ENCODE measurements at regions not wholly inside any gene's neighbourhood (a gene's known extent, or its start where the extent isn't known, plus 50 kb on each side); places are given as distances from the start of the nearest gene placed in this dataset.
"Not testable (repeated sequence)": the region's sequence is repeated elsewhere in the genome, so short reads cannot be mapped to it uniquely, and the experiment has no call there.

DNA sequence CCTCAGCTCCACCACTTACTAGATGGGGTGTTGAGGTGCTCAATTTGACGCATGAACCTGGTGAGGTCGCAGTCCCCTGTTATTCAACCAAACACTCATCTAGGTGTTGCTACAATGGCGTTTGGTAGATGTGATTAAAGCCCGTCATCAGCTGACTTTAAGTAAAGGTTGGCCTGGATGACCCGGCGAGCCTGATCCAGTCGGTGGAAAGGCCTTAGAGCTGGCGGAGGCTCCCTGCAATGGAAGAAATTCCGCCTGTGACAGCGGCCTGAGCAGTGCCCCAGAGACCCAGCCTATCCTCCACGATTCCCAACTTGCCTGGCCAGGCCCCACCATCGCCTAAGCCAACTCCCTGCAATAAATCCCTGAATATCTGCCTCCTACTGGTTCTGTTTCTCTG is 171.4 kb downstream of the BMP7 start:
- no peak for DNase-seq (ENCODE audit: low spot score)
- peak; percentile 30 for FAIRE-seq

GRCh38 chr20:57095426-57095825 is 171.0 kb downstream of the BMP7 start:
- FAIRE-seq, result no peak

DNA sequence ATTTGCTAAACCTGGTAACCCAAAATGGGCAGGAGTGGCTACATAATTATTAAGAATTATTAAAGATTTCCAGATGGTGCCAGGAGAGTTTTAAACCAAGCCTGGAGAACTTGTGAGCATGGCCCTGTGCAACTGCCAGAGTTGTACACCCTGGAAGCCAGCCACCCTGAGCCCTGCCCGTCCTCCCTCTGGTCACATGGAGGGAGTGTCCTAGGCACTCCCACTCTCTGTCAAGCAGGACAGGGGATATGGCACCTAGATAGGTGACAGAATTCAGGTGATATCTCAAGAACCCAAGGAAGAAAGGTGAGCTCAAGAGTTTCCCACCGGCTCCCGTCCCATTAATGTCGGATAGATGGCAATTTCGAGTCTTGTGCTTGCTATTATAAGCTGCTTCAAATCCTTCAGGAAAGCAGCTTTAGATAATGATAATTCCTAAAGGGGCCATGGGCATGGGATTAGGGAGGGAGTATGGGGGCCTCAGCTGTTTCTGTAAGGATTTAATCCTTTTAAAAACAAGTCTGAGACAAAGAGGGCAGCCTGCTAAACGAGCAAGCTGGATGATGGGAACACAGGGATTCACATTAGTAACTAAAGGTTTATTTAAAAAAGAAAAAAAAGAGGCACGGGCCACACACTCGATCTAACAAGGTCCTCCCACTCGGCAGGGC is 169.1 kb downstream of the BMP7 start:
- DNase-seq (ENCODE audit: low spot score) (no peak), FAIRE-seq (no peak)

More at GRCh38 chr20:57095426-57095825, 171.0 kb downstream of the BMP7 start:
- no peak for DNase-seq (ENCODE audit: low spot score)

DNA sequence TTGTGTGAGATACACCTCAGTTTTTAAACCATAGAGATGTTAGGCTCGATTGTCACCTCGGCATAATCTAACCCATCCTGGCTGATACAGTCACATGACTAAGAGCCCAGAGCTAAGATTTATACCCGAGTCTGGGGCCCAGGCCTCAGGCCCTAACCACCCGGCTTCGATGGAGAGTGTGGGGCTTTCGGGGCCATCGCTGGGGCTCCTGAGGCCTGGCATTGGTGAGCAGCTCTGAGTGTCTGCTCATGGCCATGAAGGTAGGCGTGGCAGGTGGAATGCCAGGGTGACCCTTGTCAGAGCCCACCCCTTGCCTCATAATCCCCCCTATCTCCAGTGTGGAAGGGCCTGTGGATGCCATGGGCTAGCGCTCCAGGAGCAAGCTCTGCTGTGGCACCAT is 164.3 kb downstream of the BMP7 start:
- DNase-seq (ENCODE audit: low spot score) (no peak), FAIRE-seq (no peak)

DNA sequence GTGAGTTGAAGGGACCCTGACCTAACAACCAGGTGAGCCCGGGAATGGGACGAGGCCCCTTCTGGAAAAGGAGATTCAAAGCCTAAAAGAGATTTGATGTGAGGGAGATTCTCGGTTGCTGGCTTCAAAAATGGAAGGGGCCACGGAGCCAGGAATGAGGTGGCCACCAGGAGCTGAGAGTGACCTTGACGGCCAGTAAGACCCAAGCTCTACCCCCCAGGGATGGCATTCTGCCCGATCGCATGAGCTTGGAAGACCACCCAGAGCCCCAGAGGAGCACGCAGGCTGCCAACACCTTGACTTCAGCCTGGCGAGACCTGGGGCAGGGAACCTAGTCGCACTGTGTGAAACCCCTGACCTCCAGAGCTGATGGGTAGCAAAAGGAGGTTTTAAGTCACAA is 163.9 kb downstream of the BMP7 start:
- FAIRE-seq (no peak), DNase-seq (ENCODE audit: low spot score) (no peak)

DNA sequence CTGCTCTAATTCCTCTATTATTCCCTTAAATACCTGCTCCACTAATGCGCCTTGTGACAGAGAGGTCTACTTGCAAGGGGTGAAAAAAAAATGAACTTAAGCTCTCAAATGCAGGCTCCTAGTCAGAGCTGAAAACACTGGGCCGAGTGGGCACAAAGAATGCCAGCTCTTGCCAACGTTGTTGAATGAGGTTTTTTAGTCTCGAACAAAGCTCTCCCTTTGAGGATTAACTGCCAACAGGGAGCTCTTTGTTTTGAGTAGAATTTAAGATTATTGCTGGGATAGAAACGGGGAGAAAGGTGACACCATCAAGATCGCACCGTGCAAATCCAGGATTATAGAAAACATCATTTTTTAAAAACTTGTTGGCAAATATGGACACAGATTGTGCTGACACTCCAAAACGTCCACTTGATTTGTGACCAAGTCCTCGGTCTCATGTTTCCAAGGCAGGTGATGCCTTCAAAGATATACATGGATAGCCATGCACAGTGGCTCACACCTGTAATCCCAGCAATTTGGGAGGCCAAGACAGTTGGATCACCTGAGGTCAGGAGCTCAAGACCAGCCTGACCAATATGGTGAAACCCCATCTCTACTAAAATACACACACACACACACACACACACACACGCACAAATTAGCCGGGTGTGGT is 163.2 kb downstream of the BMP7 start:
- no peak for DNase-seq (ENCODE audit: low spot score)
- peak; percentile 53 for FAIRE-seq

- no peak for FAIRE-seq
- no peak for DNase-seq (ENCODE audit: low spot score)
Observed at GRCh38 chr20:57104113-57104512, 162.3 kb downstream of the BMP7 start.

GRCh38 chr20:57104651-57105204 is 161.7 kb downstream of the BMP7 start:
- no peak for FAIRE-seq
- no peak for DNase-seq (ENCODE audit: low spot score)

DNA sequence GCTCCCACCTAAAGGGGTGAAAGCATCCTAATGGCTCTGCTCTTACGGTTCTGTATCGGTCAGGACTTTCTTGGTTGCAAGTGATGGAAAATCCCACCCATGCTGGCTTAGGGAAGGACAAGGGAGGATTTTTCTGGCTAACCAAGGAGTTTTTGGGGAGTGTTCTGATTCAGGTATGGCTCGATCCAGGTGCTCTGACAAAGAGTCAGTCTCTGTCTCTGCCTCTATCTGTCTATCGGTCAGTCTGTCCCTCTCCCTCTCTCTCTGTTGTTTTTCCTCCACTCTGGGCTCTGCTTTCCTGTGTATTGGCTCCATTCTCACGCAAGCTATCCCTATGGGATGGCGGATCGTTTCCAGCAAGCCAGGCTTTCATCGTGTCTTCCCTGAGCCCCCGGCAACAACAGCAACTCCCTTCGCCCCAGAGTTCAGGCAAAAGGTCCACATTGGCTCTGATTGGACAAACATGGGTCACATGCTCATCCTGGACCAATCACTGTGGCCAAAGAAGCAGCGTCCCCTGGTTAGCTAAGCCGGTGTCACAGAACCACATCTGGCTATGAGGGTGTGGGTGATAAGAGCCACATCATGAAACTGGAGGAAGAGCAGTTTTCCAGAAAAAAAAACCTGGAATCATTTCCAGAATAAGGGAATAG is 160.3 kb downstream of the BMP7 start:
- FAIRE-seq (peak; percentile 48), DNase-seq (ENCODE audit: low spot score) (no peak)

GRCh38 chr20:57106692-57107091 is 159.7 kb downstream of the BMP7 start:
- FAIRE-seq, result no peak

GRCh38 chr20:57107208-57107607 is 159.2 kb downstream of the BMP7 start:
- DNase-seq (ENCODE audit: low spot score) (no peak), FAIRE-seq (peak; percentile 32)

More at GRCh38 chr20:57106692-57107091, 159.7 kb downstream of the BMP7 start:
- no peak for DNase-seq (ENCODE audit: low spot score)

GRCh38 chr20:57108218-57108617 is 158.2 kb downstream of the BMP7 start:
- FAIRE-seq, result no peak
- no peak for DNase-seq (ENCODE audit: low spot score)

DNA sequence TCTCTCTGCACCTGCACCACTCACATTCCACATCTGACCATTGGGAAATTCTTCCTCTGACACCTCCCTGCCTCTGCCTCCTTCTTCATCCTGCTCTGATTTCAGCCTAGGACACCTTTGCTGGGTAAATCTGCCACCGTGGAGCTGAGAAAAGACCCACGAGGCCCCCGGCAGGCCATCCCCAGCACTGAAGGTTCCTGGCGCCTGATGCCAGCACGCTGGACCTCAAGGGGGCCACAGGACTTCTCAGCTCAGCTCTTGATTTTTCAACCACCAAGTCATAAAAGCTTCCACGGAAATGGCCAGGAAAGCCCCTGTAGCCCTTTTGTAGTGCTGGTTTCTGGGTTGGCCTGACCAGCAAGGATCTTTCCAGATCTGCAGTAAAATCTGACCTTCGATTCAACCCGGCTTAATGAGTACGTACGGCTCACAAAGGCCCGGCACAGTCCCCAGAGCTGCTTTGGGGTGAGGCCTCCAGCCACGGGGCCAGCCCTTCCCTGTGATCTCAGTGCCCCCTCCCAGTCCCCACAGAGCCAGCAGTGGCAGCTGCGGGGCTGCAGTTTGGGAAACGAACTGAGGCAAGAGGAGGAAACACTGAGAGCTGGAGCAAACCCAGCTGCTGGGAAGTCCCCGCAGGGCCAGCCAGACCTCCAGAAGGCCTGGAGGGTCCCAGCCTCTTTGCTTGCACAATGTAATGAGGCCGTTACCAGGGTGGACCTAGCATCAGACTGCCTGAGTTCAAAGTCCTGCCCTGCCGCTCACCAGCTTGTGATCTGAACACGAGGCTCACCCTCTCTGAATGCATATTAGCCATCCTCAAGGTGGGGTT is 157.5 kb downstream of the BMP7 start:
- FAIRE-seq (no peak), DNase-seq (ENCODE audit: low spot score) (no peak)

GRCh38 chr20:57109571-57109953 is 156.9 kb downstream of the BMP7 start:
- FAIRE-seq, result no peak

DNA sequence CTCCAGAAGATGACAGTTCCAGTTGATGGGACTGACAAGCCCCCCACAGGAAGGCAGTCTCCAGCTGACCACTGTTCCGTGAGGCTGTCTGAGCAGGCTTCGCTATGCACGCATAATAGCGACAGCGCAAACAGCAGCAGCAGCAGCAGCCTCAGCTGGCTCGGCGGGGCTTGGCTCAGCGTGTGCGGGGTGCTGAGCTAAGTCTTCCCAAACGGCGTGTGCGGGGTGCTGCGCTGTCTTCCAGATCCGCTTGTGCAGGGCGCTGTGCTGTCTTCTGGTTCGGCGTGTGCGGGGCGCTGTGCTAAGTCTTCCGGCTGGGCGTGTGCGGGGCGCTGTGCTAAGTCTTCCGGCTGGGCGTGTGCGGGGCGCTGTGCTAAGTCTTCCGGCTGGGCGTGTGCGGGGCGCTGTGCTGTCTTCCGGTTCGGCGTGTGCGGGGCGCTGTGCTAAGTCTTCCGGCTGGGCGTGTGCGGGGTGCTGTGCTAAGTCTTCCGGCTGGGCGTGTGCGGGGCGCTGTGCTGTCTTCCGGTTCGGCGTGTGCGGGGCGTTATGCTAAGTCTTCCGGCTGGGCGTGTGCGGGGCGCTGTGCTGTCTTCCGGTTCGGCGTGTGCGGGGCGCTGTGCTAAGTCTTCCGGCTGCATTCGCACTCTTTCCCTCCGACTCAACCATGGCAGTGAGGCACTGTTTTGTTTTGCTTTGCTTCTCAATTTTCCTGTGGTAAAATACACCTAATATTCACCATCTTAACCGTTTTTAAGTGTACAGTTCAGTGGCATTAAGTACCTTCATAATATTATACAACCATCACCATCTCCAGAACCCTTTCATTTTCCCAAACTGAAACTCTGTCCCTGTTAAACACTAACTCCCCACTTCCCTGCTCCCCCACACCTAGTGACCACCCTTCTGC is 156.1 kb downstream of the BMP7 start:
- not testable (repeated sequence) for DNase-seq (ENCODE audit: low spot score); FAIRE-seq

More at GRCh38 chr20:57109571-57109953, 156.9 kb downstream of the BMP7 start:
- no peak for DNase-seq (ENCODE audit: low spot score)

DNA sequence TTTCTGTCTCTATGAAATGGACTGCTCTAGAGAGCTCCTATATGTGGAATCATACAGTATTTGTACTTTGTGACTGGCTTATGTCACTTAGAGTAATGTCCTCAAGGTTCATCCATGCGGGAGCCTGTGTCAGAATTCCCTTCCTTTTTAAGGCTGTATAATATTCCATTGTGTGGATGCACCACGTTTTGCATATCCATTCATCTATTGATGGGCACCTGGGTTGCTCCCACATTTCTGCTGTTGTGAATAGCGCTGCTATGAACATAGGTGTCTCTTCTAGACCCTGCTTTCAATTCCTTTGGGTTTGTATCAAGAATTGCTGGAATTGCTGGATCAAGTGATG is 155.4 kb downstream of the BMP7 start:
- no peak for FAIRE-seq
- no peak for DNase-seq (ENCODE audit: low spot score)

- no peak for DNase-seq (ENCODE audit: low spot score)
- no peak for FAIRE-seq
Observed at GRCh38 chr20:57112448-57112847, 154.0 kb downstream of the BMP7 start.

DNA sequence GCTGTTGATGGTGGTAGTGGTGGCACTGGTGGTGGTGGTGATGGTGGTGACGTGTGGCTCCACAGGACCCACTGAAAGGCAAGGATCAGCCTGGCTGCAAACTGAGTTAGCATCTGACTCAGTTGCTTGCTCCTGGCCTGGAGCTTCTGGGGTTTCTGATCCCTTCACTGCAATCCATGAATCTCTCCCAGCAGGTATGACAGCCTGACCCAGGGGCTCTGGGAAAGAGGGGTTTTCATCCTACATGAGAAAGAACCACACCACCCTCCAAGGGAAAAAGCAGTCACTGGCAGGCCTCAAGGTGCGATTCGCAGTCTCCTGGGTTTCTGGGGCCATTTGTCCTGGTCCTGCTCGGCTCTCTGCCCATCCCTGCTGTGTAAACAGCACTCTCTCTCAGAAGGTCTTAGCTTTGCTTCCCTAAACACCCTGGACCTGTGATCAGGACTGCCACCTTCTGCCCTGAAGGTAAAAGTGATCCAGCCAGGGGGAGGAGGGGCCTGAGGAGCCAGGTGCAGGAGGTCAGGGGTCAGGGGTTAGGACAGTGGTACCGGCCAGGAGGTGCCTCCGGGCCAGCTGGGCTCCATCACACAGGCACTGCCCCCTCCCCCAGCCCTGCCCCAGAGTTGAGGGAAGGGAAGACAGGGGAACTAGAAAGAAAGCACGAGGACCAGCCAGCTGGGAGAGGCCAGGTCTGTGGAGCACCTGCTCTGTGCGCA is 152.0 kb downstream of the BMP7 start:
- no peak for DNase-seq (ENCODE audit: low spot score)
- peak; percentile 48 for FAIRE-seq

GRCh38 chr20:57117296-57117695 is 149.1 kb downstream of the BMP7 start:
- FAIRE-seq (peak; percentile 42), DNase-seq (ENCODE audit: low spot score) (no peak)
